ENCODE measurements at regions not wholly inside any gene's neighbourhood (a gene's known extent, or its start where the extent isn't known, plus 50 kb on each side); places are given as distances from the start of the nearest gene placed in this dataset.

- TF ChIP-seq GATA3 (IDR thresholded peaks at IDR 0.05; ENCODE audit: low read depth, low read length) = no peak
- no peak for TF ChIP-seq GATA2 (IDR thresholded peaks at IDR 0.05; ENCODE audit: low read depth, low read length)
Measured at GRCh38 chr10:3310016-3310784, 137.6 kb upstream of the PITRM1 start.

DNA sequence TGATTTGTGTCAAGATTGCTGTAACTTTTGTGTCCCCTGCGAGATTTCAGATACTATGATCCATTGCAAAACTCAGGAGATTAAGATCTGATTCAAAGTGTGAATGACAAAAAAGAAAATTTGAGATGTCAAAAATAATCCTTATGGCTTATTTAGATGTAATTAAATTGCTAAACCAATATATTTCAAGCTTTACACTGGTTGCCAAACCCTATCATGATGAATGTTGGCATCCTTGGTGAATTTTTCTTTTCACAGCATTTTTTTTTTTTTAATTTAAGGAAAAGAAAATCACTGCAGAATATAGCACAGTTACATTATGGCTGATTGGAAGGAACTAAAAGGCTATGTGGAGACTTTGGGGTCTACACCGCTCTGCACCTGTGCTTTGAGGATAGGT lies 133.5 kb upstream of the PITRM1 start:
- no peak for TF ChIP-seq GATA2 (IDR thresholded peaks at IDR 0.05; ENCODE audit: low read depth, low read length)
- no peak for TF ChIP-seq GATA3 (IDR thresholded peaks at IDR 0.05; ENCODE audit: low read depth, low read length)

DNA sequence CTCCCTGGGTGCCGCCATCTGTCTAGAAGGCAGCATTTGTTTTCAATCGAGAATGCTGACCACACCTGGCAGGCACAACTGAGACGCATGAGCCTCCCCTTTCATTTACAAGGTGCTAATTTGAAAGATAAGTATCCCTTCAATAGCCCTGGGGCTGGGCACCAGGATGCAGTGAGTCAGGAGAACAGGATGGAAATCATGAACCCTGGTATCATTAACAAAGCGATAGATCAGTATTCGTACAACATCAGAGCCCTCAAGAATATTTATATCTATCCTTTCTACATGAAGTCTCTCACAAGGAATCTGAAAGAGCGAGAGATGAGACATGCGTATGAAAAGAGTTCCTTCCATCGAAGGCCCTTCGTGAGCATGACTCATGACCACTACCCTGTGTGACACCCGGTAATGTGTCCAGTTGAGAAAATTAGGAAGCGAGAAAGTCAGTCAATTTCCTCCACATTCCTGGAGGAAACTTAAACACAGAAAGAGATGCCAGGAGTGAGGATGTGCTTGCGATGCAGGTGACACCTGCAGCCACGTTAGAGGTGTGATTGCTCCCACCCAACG lies 123.1 kb upstream of the PITRM1 start:
- TF ChIP-seq GATA2 (IDR thresholded peaks at IDR 0.05; ENCODE audit: low read depth, low read length) (no peak), GATA3 (IDR thresholded peaks at IDR 0.05; ENCODE audit: low read depth, low read length) (no peak)

GRCh38 chr10:3294919-3295581 lies 122.5 kb upstream of the PITRM1 start:
- no peak for TF ChIP-seq GATA3 (IDR thresholded peaks at IDR 0.05; ENCODE audit: low read depth, low read length)
- no peak for TF ChIP-seq GATA2 (IDR thresholded peaks at IDR 0.05; ENCODE audit: low read depth, low read length)

GRCh38 chr10:3293581-3294431 lies 121.2 kb upstream of the PITRM1 start:
- TF ChIP-seq GATA2 (IDR thresholded peaks at IDR 0.05; ENCODE audit: low read depth, low read length) (no peak), GATA3 (IDR thresholded peaks at IDR 0.05; ENCODE audit: low read depth, low read length) (no peak)

- TF ChIP-seq GATA2 (IDR thresholded peaks at IDR 0.05; ENCODE audit: low read depth, low read length) (no peak), GATA3 (IDR thresholded peaks at IDR 0.05; ENCODE audit: low read depth, low read length) (no peak)
Measured at GRCh38 chr10:3292636-3293035, 120.1 kb upstream of the PITRM1 start.

DNA sequence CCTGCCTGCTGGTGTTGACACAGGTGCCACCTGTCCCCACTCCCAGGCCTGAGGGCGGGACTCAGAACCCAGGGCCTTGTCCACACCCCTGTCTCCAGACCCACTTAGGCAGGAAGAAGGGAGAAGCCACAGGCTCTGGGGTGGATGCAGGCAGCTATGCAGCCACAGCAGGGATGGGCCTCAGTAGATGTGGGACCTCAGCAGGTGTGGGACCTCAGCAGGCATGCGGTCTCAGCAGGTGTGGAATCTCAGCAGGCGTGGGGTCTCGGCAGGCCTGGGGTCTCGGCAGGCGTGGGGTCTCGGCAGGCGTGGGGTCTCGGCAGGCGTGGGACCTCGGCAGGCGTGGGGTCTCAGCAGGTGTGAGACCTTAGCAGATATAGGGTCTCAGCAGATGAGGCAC lies 118.0 kb upstream of the PITRM1 start:
- TF ChIP-seq GATA2 (IDR thresholded peaks at IDR 0.05; ENCODE audit: low read depth, low read length) (no peak), GATA3 (IDR thresholded peaks at IDR 0.05; ENCODE audit: low read depth, low read length) (no peak)

GRCh38 chr10:3287572-3288445 lies 115.2 kb upstream of the PITRM1 start:
- TF ChIP-seq GATA3 (IDR thresholded peaks at IDR 0.05; ENCODE audit: low read depth, low read length) (no peak), GATA2 (IDR thresholded peaks at IDR 0.05; ENCODE audit: low read depth, low read length) (no peak)

DNA sequence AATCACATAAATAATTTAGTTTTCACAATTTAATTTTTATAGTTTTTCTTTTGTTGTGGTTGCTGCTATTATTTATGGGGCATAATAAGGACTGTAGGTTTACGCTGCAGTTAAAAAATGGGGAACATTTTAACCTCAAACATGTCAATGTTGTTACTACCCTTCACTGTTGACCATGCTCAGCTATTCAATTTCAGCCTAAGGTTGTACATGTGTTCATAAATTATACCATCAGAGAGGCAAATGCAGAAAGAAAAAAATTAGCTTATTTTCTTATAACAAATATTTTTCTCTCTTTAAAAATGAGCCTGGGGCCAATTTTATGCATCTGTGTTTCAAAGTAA lies 110.1 kb upstream of the PITRM1 start:
- TF ChIP-seq GATA2 (IDR thresholded peaks at IDR 0.05; ENCODE audit: low read depth, low read length) = no peak
- no peak for TF ChIP-seq GATA3 (IDR thresholded peaks at IDR 0.05; ENCODE audit: low read depth, low read length)

GRCh38 chr10:3281941-3282673 lies 109.5 kb upstream of the PITRM1 start:
- TF ChIP-seq GATA3 (IDR thresholded peaks at IDR 0.05; ENCODE audit: low read depth, low read length) (no peak), GATA2 (IDR thresholded peaks at IDR 0.05; ENCODE audit: low read depth, low read length) (no peak)

DNA sequence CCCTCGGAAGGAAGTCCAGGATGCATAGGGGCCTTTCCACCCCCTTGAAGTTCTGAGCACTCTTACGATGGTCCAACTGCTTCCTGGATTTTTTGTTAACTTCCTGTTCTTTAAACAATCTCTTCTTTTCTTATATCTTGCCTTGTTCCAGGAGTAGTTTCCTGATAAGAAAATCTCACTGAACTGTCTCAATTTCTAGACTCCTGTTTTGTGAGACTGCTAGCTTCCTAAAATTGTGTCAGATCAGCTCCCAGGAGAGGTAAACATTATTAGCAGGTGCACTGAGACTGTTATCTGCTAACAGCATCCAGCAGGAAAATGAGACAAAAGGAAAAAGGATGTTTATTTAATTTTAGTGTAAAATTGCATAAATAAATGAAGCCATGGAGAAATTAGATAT lies 106.2 kb upstream of the PITRM1 start:
- TF ChIP-seq GATA2 (IDR thresholded peaks at IDR 0.05; ENCODE audit: low read depth, low read length) (no peak), GATA3 (IDR thresholded peaks at IDR 0.05; ENCODE audit: low read depth, low read length) (no peak)

DNA sequence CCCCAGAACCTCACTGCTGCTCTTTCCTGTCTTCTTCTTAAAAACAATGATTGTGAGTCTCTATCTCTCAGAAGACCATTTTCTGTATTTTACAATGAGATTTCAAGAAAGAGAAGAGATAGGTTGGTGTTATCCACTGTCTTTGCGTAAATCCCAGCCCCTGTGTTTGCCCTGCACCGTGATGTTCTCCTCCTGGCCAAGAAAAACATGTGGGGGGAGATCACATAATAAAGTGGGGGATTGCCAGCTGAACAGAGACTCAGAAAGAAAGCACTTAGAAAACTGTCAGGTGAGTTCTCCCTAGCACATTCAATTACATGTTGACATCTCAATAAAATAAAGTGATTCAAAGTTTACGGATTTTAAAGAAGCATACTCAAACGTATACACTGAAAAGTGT lies 105.0 kb upstream of the PITRM1 start:
- TF ChIP-seq GATA3 (IDR thresholded peaks at IDR 0.05; ENCODE audit: low read depth, low read length) (no peak), GATA2 (IDR thresholded peaks at IDR 0.05; ENCODE audit: low read depth, low read length) (no peak)

- TF ChIP-seq GATA2 (IDR thresholded peaks at IDR 0.05; ENCODE audit: low read depth, low read length) (no peak), GATA3 (IDR thresholded peaks at IDR 0.05; ENCODE audit: low read depth, low read length) (no peak)
Measured at GRCh38 chr10:3274414-3274813, 101.8 kb upstream of the PITRM1 start.

Data from SH-SY5Y (cell line).